ENCODE measurements at regions not wholly inside any gene's neighbourhood (a gene's known extent, or its start where the extent isn't known, plus 50 kb on each side); places are given as distances from the start of the nearest gene placed in this dataset.

DNA sequence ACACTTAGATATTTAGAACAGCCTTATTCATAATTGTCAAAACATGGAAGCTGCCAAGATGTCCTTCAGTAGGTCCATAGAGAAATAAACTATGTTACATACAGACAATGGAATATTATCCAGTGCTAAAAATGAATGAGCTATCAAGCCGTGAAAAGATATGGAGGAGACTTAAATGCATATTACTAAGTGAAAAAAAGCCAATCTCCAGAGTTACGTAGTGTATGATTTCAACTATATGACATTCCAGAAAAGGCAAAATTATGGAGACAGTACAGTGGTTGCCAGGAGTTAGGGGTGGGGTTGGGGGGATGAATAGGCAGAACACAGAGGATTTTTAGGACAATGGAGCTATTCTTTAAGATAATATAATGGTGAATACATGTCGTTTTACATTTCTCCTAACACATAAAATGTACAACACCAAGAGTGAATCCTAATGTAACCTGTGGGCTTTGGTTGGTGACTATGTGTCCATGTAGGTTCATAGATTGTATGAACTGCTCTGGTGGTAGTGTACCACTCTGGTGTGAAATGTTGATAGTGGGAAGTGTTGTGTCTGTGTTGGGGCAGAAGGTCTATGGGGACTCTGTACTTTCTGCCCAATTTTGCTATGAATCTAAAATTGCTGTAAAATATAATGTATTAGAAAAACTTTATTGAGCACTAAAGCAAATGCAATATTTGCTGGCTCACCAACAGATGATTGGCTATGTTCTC, 122.6 kb downstream of the USP22 start:
- TF ChIP-seq CTCF (IDR thresholded peaks at IDR 0.05) (no peak), POLR2A (IDR thresholded peaks at IDR 0.05) (no peak), POLR2AphosphoS5 (IDR thresholded peaks at IDR 0.05) (no peak)
